HG02943 (cell line): ENCODE measurements at regions not wholly inside any gene's neighbourhood (a gene's known extent, or its start where the extent isn't known, plus 50 kb on each side); places are given as distances from the start of the nearest gene placed in this dataset.

Experiments
- ATAC-seq: cut with Tn5 transposase; IDR thresholded peaks from one replicate; pipeline ENCODE4 v1.9.1; 2021; ENCODE audit warnings: mild to moderate bottlenecking, low read depth, moderate library complexity; ENCODE audit not compliant: unreplicated experiment

- no peak for ATAC-seq
Observed at GRCh38 chr11:81932303-81932702, 801.4 kb downstream of the FAM181B start.

GRCh38 chr11:81920205-81920604 lies 813.5 kb downstream of the FAM181B start:
- no peak for ATAC-seq

- no peak for ATAC-seq
Observed at GRCh38 chr11:81916451-81916850, 817.2 kb downstream of the FAM181B start.

- no peak for ATAC-seq
Observed at GRCh38 chr11:81915045-81915444, 818.6 kb downstream of the FAM181B start.

- no peak for ATAC-seq
Observed at GRCh38 chr11:81913793-81914192, 819.9 kb downstream of the FAM181B start.

GRCh38 chr11:81907996-81908395 lies 825.7 kb downstream of the FAM181B start:
- ATAC-seq, result no peak

GRCh38 chr11:81899156-81899555 lies 834.5 kb downstream of the FAM181B start:
- no peak for ATAC-seq

GRCh38 chr11:81897639-81898038 lies 836.0 kb downstream of the FAM181B start:
- no peak for ATAC-seq

- ATAC-seq, result no peak
Observed at GRCh38 chr11:81895258-81895657, 838.4 kb downstream of the FAM181B start.

GRCh38 chr11:81892770-81893635 lies 840.7 kb downstream of the FAM181B start:
- ATAC-seq, result no peak

- no peak for ATAC-seq
Observed at GRCh38 chr11:81888391-81888790, 845.3 kb downstream of the FAM181B start.

GRCh38 chr11:81887671-81888070 lies 846.0 kb downstream of the FAM181B start:
- no peak for ATAC-seq

- ATAC-seq, result no peak
Observed at GRCh38 chr11:81886406-81887075, 847.1 kb downstream of the FAM181B start.

GRCh38 chr11:81874635-81875034 lies 859.0 kb downstream of the FAM181B start:
- ATAC-seq, result peak; percentile 32

- ATAC-seq, result no peak
Observed at GRCh38 chr11:81870815-81871214, 862.8 kb downstream of the FAM181B start.

GRCh38 chr11:81870066-81870412 lies 863.6 kb downstream of the FAM181B start:
- ATAC-seq, result peak; percentile 55

GRCh38 chr11:81869351-81870065 lies 864.2 kb downstream of the FAM181B start:
- ATAC-seq, result peak; percentile 95

- ATAC-seq, result no peak
Observed at GRCh38 chr11:81866896-81867295, 866.8 kb downstream of the FAM181B start.

- ATAC-seq, result no peak
Observed at GRCh38 chr11:81857386-81857785, 876.3 kb downstream of the FAM181B start.

GRCh38 chr11:81853791-81854190 lies 879.9 kb downstream of the FAM181B start:
- no peak for ATAC-seq

- no peak for ATAC-seq
Observed at GRCh38 chr11:81852896-81853295, 880.8 kb downstream of the FAM181B start.
